ENCODE measurements at regions not wholly inside any gene's neighbourhood (a gene's known extent, or its start where the extent isn't known, plus 50 kb on each side); places are given as distances from the start of the nearest gene placed in this dataset.

DNA sequence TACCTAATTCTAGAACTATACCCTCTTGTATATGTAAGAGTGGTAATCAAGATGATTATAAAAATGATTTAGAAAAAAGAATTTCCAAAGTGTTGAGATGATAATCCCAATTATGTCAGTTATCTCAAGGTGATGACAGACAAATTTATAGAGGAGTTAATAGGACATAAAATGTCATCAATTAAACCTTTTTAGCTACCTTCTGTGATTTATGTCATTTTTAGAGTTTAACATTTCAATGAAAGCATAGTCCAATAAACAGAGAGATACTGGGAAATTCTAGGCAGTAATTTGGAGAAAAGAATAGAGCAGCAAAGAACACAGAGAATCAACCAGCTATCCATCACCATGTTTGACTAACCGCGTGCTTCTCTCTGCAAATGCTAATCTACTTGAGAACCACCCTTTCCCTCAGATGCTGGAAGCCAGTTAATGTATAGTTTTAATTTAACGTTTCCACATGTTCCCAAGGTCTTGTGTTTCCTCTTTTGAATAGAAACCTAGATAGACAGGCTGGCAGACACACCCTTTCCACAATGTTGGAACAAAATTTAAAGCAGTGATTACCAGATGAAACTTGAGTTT is 433.1 kb upstream of the FAM241A start:
- Histone ChIP-seq H3F3A (ENCODE audit: insufficient read depth, low read length) (no peaks in the 10 kb centered on the region), H3K36me3 (replicated peaks; ENCODE audit: insufficient read depth, low read length) (no peaks in the 10 kb centered on the region), H3K79me2 (ENCODE audit: low read length) (no peaks in the 10 kb centered on the region), H3K9ac (ENCODE audit: low read length) (no peak overlapping the region), H4K20me1 (ENCODE audit: insufficient read depth, low read length) (no peaks in the 10 kb centered on the region), H3K9me3 (replicated peaks; ENCODE audit: insufficient read depth, low read length) (no peaks in the 10 kb centered on the region), H3K27ac (ENCODE audit: low read length) (no peak overlapping the region), H3K4me2 (ENCODE audit: low read depth, low read length) (no peak overlapping the region), H3K4me3 (ENCODE audit: low read length) (no peak overlapping the region), H2AFZ (ENCODE audit: low read length) (no peak overlapping the region), H3K9me2 (replicated peaks; ENCODE audit: insufficient read depth, low read length) (no peaks in the 10 kb centered on the region), H3K27me3 (replicated peaks; ENCODE audit: insufficient read depth, low read length) (no peaks in the 10 kb centered on the region), H3K4me1 (ENCODE audit: low read length) (no peaks in the 10 kb centered on the region)
- TF ChIP-seq EZH2phosphoT487 (IDR thresholded peaks at IDR 0.05; ENCODE audit: low read length) (no peak), EZH2 (optimal IDR thresholded peaks at IDR 0.05; ENCODE audit: low read depth, low read length) (no peak)
- TF ChIP-seq, protein P1, sequence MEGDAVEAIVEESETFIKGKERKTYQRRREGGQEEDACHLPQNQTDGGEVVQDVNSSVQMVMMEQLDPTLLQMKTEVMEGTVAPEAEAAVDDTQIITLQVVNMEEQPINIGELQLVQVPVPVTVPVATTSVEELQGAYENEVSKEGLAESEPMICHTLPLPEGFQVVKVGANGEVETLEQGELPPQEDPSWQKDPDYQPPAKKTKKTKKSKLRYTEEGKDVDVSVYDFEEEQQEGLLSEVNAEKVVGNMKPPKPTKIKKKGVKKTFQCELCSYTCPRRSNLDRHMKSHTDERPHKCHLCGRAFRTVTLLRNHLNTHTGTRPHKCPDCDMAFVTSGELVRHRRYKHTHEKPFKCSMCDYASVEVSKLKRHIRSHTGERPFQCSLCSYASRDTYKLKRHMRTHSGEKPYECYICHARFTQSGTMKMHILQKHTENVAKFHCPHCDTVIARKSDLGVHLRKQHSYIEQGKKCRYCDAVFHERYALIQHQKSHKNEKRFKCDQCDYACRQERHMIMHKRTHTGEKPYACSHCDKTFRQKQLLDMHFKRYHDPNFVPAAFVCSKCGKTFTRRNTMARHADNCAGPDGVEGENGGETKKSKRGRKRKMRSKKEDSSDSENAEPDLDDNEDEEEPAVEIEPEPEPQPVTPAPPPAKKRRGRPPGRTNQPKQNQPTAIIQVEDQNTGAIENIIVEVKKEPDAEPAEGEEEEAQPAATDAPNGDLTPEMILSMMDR (IDR thresholded peaks at IDR 0.05; ENCODE audit: low read length), result no peak
- DNase-seq, result no peak

DNA sequence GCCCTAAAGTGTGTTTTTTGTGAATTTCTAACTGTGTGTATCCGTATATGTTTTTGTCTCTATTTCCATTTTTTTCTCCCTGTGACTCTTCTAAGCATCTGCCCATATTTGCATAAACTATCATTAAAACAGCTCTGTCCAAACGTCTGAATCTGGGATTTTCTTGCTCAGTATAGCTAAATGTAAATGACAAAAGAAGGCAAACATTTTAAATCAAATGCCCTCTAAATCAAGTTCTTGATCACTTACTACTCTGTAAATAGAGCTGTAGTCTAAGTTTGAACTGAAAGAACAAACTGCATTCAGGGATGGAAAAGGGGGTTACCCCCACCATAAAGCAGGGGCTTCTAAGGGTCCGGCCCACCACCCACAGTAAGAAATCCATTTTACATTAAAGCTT is 432.0 kb upstream of the FAM241A start:
- Histone ChIP-seq H3K4me2 (ENCODE audit: low read depth, low read length) (no peak overlapping the region), H3K27me3 (replicated peaks; ENCODE audit: insufficient read depth, low read length) (no peaks in the 10 kb centered on the region), H3F3A (ENCODE audit: insufficient read depth, low read length) (no peaks in the 10 kb centered on the region), H3K4me1 (ENCODE audit: low read length) (no peaks in the 10 kb centered on the region), H3K9me2 (replicated peaks; ENCODE audit: insufficient read depth, low read length) (no peaks in the 10 kb centered on the region), H4K20me1 (ENCODE audit: insufficient read depth, low read length) (no peaks in the 10 kb centered on the region), H3K4me3 (ENCODE audit: low read length) (no peak overlapping the region), H3K9me3 (replicated peaks; ENCODE audit: insufficient read depth, low read length) (no peaks in the 10 kb centered on the region), H3K79me2 (ENCODE audit: low read length) (no peaks in the 10 kb centered on the region), H3K36me3 (replicated peaks; ENCODE audit: insufficient read depth, low read length) (no peaks in the 10 kb centered on the region), H2AFZ (ENCODE audit: low read length) (no peak overlapping the region), H3K27ac (ENCODE audit: low read length) (no peak overlapping the region), H3K9ac (ENCODE audit: low read length) (no peak overlapping the region)
- TF ChIP-seq EZH2 (optimal IDR thresholded peaks at IDR 0.05; ENCODE audit: low read depth, low read length) (no peak), EZH2phosphoT487 (IDR thresholded peaks at IDR 0.05; ENCODE audit: low read length) (no peak)
- TF ChIP-seq, protein P1 (IDR thresholded peaks at IDR 0.05; ENCODE audit: low read length), result no peak
- no peak for DNase-seq

DNA sequence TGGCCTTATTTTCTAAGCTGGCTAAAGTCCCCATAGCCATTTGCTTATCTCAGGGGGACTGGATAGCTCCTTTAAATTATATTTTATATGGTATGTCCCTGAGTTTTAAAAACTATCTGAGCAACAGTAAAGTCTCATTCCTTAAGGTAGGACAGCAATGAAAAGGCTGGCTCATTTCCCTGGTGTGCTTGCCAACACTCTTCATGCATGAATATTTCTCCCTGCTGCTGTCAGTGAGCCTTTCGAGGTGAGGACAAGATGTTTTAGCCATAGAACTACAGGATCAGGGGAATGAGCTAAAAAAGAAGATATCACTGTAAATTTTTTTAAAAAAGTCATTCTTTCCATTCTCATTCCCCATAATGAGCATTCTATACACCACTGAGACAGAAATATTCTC is 427.3 kb upstream of the FAM241A start:
- no peaks in the 10 kb centered on the region for H3F3A ChIP-seq (ENCODE audit: insufficient read depth, low read length)
- H3K79me2 ChIP-seq (ENCODE audit: low read length), result no peaks in the 10 kb centered on the region
- H3K4me3 ChIP-seq (ENCODE audit: low read length), result no peak overlapping the region
- H3K27ac ChIP-seq (ENCODE audit: low read length), result no peak overlapping the region
- DNase-seq, result no peak
- TF ChIP-seq EZH2 (optimal IDR thresholded peaks at IDR 0.05; ENCODE audit: low read depth, low read length) (no peak), EZH2phosphoT487 (IDR thresholded peaks at IDR 0.05; ENCODE audit: low read length) (no peak)
- TF ChIP-seq, protein P1 (IDR thresholded peaks at IDR 0.05; ENCODE audit: low read length), result no peak
- no peak overlapping the region for H2AFZ ChIP-seq (ENCODE audit: low read length)
- no peaks in the 10 kb centered on the region for H3K4me1 ChIP-seq (ENCODE audit: low read length)
- H4K20me1 ChIP-seq (ENCODE audit: insufficient read depth, low read length), result no peaks in the 10 kb centered on the region
- H3K9ac ChIP-seq (ENCODE audit: low read length), result no peak overlapping the region
- no peaks in the 10 kb centered on the region for H3K9me3 ChIP-seq (replicated peaks; ENCODE audit: insufficient read depth, low read length)
- no peak overlapping the region for H3K4me2 ChIP-seq (ENCODE audit: low read depth, low read length)
- H3K27me3 ChIP-seq (replicated peaks; ENCODE audit: insufficient read depth, low read length), result no peaks in the 10 kb centered on the region
- H3K36me3 ChIP-seq (replicated peaks; ENCODE audit: insufficient read depth, low read length), result no peaks in the 10 kb centered on the region
- no peaks in the 10 kb centered on the region for H3K9me2 ChIP-seq (replicated peaks; ENCODE audit: insufficient read depth, low read length)

Measured in MM.1S (cell line).